ENCODE measurements at regions not wholly inside any gene's neighbourhood (a gene's known extent, or its start where the extent isn't known, plus 50 kb on each side); places are given as distances from the start of the nearest gene placed in this dataset.

DNA sequence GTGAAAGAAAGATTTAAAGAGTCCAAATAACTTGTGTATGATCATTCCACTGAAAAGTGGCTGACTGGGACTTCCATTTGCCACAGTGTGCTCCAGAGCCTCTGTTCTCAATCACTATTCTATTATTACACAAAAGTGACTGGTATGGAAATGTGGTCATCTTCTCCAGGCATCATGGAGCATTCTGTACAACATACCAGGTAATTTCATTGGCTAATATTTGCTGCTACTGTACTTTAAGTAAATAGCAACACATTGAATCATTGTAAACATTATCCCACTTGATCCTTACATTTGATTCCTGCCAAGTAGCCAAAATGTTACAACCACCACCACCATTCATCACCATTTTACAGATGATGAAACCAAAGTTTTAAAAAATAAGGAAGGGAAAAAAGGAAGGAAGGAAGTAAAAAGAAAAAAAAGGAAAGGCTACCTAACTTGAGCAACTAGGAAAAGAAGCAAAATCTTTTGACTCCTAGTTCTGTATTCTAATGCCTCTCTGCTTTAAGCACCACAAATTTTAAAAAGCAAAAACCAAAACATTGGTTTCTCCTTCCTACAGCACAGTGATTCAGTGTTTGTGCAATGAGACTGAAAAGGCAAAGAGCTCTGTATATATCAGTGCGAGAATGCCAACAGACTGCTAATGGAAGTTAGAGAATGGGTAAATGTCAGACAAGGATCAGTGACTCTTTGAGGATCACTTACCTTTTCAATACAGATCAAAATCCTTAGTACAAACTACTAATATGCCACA is 361.4 kb upstream of the PTBP2 start:
- DNase-seq (ENCODE audit: low read depth in 2 of 2): no peak

DNA sequence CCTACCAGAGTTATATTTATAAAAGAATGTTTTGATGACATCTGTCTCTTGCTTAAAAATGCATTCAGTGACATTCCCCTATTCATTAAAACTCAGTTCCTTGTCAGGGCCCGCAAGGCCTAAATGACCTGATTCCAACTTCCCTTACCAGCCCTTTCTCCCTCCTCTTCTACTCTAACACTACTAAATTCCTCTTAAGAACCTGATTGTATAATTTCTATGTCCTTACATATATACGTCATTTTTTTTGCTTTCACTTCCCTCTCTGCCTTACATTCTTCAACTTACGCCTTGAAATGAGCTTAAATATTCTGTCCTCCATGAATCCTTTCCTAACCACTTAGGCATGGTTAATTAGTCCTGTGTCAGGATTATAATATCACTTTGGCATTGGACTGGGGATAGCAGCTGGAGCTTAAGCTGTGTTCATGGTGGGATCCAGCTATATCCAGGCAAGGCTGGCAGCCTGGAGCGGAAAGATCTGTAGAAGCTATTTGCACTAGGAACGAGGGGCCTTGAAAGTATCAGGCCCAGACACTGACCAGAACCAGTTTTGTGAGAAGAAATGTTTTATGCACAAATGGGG is 360.2 kb upstream of the PTBP2 start:
- DNase-seq (ENCODE audit: low read depth in 2 of 2): no peak

DNA sequence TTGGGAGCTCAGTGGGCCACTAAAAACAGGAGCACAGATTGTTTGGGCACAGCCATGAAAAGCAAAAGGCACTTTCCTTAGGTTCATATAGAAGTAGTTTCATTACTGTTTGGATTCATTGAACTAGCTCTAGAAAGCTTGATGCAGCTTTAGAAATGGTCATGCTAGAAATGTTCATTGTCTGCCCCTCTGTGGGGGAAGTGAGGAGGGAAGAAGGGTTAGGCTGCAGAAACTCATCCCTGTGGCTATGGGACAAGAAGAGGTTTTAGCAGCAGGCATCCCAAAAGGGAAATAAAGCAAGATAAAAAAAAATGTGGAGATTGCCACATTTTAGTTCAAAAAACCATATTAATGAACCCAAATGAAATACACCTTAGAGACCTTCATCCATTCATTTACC is 359.6 kb upstream of the PTBP2 start:
- no peak for DNase-seq (ENCODE audit: low read depth in 2 of 2)

DNA sequence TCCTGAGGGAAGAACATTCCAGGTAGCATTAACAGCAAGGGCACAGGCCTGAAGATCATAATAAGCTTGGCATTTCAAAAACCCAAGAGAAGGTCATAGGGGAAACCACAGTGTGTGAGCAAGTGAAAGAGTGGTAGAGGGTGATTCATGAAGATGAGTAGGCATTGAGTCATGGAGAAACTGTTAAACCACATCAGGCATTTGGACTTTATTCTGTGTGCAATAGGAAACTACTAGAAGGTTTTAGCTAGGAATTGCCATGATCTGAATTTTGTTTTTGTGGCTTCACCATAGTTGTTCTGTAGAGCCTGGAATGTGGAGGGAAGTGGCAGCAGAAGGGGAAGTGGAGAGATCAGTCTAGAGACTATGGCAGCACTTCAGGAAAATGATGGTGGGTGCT is 359.0 kb upstream of the PTBP2 start:
- DNase-seq (ENCODE audit: low read depth in 2 of 2): peak; percentile 94

DNA sequence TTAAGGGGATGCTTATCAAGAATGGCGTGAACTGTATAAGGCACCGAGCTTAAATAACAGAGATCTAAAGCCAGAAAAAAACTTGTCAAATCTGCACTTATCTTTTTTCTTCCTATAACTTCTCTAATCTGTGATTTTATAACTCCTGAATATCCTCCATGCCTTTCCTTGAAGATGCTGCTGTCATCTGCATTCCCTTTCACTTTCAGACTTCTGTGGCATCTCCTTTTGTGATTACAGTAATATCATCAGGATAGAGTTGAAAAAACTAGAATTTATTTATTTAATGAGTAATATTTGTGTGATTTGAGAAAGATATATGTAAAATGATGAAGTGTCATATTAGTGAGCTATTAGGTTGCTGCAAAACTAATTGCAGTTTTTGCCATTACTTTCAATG is 357.8 kb upstream of the PTBP2 start:
- no peak for DNase-seq (ENCODE audit: low read depth in 2 of 2)

DNA sequence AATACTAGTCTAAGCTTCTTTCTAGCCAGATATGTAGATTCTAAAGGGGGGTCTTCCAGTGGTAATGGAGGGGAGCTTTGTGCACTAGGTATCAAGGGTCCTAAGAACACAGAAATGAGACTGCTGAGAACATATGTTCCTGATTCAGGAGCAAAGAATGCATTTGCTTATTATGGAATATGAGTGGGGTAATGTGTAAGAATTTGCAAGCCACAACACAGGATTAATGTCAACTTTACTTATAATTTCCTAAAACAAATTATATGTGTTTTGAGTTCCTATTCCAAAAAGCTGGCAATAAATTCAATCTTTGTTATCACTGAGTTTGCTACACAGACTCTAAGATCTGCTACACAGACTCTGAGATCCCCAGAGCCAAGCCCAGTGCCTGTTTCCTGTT is 357.0 kb upstream of the PTBP2 start:
- DNase-seq (ENCODE audit: low read depth in 2 of 2): peak in 1 of 2 experiments; percentile 57

DNA sequence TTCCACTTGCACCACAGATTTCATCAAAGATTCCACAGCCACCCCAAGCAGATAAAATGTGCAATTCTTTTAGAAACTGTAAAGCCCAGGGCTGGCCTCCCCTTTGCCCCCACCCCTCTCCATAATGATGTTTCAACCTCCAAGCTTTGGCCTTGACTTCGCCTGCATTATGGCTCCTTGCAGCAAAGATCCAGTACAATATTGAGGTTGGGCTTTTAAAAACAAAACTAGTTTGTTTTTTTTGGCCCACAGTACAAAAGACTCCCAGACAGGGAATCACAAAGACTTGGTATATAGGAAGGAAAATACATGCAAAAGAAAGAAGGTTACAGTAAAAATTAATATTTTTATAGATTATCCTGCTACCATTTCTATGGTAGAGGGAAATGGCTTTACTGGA is 356.5 kb upstream of the PTBP2 start:
- DNase-seq (ENCODE audit: low read depth in 2 of 2): no peak

DNA sequence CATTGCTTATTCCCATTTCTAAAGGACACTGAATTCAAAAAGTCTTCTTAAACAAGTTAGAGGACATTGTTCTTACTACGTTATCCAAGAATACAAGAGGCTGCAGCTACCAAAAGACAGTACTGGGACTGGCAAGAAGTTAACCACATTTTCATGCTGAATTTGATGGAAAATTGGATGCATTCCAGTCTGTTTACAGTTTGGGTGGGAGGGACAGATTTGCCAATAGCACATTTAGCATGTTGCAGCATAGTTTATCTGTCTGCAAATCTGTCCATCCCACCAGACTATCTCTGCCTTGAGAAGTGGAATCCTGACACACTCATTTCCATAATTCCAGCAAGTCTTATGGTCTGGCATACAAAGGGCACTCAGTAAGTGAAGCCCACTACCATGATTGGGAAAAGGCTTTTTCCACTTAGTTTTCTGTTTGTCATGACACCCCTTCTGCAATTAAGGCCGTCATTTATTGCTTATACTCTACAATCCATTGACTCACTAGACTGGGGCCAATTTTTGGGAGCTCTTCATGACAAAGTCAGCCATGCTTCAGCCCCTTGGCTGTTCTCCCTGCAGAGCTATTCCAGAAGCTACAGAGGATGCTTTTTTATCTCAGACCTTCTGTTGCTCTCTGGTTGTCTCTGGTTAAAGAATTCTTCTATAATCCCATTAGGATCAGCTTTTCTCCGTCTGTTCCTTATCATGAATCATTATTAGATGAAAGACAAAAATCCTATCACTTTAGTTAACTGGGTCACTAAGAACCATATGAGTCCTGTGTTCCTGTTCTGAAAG is 355.8 kb upstream of the PTBP2 start:
- DNase-seq (ENCODE audit: low read depth in 2 of 2): no peak

DNA sequence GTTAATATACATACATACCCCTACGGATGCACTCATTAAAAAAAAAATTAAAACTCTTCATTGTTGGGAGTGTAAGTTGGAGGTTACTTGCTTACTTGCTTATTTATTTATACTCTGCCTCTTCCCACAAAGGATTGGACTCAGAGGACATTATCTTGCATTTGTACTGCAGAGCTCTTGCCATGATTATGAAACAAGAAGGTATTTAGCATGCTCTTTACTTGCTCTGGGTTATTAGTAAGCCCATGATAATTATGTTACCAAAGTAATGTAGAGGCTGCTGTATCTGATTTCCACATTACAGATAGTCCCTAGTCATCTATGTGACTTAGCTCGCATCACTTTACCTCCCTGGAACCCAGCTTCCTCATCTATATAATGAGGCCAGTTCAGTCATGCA is 355.1 kb upstream of the PTBP2 start:
- no peak for DNase-seq (ENCODE audit: low read depth in 2 of 2)

DNA sequence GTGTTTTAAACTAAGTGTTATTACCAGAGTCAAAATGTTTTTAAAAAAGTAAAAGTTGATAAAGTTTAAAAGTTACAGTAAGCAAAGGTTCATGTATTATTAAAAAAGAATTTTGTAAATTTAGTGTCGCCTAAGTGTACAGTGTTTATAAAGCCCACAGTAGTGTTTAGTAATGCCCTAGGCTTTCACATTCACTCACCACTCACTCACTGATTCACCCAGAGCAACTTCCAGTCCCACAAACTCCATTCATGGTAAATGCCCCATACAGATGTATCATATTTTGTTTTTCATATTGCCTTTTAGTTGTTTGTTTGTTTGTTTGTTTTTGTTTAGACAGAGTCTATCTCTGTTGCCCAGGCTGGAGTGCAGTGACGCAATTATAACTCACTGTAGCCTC is 353.8 kb upstream of the PTBP2 start:
- DNase-seq (ENCODE audit: low read depth in 2 of 2): no peak

DNA sequence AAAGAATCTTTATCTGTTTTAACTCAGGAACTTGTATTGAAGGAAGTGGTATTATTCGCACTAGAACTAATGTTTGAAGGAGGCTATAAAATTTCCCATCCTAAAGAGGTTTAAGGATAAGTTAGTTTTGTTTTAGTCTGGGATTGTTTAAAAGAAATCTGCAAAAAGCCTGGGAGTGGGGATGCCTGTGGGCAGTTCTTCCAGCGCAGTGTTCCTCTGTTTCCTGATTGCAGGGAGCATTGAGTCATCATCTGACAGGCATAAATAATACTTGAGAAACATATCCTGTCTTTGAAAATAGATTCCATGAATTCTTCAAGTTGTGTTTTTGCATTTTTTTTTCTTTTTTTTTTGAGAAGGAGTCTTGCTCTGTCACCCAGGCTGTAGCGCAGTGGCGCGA is 350.8 kb upstream of the PTBP2 start:
- peak; percentile 88 to 90 for DNase-seq (ENCODE audit: low read depth in 2 of 2)

DNA sequence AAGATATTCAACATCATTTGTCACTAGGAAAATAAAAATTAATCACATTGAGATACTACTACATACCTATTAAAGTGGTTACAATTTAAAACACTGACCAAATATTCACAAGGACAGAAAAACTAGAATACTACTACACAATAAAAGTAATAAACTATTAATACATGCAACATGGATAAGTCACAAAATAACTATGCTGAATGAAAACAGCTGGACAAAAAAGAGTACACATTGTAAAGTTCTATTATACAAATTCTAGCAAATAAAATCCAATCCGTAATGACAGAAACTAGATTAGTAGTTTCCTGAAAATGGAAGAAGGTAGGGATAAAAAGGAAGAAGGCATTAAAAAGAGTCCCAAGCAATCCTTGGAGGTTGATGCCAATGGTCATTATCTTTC is 348.7 kb upstream of the PTBP2 start:
- no peak for DNase-seq (ENCODE audit: low read depth in 2 of 2)

DNA sequence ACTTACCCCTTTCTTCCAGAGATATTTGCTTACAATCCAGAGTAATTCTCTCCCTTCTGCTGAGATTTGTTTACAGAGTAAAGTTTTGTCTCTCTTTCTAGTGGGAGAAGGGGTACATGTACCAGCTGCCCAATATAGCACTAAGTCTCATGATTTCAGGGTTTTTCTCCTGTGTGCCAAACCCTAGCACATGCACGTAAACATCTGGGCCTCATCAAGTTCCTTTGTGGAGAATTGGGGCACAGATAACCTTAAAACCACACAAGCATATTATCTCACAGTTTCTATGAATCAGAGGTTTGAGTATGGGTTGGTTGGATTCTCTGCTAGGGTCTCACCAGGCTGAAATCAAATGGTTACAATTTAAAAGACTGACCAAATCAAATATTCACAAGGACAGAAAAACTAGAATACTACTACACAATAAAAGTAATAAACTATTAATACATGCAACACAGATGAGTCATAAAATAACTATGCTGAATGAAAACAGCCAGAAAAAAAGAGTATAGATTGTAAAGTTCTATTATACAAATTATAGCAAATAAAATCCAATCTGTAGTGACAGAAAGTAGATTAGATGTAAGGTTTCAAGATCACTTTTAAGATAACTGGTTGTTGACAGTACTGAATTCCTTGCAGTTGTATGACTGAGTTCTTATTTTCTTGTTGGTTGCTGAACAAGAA is 347.4 kb upstream of the PTBP2 start:
- DNase-seq (ENCODE audit: low read depth in 2 of 2): no peak

DNA sequence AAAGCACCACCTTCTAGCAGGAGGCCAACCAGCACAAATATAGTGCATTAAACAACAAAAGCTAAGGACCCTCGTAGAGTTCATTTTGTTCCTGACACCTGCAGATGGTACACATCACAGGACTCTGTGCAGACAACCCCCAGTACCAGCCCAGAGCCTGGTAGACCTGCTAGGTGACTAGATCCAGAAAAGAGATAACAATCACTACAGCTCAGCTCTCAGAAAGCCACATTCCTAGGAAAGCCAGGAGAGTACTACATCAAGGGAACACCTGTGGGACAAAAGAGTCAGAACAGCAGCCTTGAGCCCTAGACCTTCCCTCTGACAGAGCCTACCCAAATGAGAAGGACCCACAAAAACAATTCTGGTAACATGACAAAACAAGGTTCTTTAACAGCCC is 344.7 kb upstream of the PTBP2 start:
- DNase-seq (ENCODE audit: low read depth in 2 of 2): no peak

DNA sequence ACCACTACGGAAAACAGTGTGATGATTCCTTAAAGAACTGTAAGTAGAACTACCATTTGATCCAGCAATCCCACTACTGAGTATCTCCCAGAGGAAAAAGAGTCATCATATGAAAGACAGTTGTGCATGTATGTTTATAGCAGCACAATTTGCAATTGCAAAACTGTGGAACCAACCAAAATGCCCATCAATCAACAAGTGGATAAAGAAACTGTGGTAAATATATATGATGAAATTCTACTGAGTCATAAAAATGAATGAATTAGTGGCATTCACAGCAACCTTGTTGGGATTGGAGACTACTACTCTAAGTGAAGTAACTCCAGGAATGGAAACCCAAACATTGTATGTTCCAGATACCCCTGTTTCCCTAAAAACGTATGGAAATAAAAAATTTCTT is 337.0 kb upstream of the PTBP2 start:
- no peak for DNase-seq (ENCODE audit: low read depth in 2 of 2)

DNA sequence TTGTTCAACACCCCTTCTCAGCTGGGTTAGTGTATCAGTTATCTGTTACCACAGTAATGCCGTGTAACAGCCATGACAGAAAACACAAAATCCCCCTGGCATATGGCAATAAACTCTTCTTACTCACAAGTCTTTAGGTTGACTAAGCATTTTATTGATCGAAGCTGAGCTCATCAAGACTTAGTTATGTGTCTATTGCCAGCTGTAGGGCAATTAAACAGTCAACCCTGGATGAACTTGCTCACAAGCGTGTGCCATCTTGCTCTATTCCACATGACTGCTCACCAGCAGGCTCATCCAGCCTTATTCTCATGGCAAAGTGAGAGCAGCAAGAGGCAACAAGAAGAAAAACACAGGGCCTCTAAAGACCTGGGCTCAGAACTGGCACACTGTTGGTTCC is 333.8 kb upstream of the PTBP2 start:
- no peak for DNase-seq (ENCODE audit: low read depth in 2 of 2)

DNA sequence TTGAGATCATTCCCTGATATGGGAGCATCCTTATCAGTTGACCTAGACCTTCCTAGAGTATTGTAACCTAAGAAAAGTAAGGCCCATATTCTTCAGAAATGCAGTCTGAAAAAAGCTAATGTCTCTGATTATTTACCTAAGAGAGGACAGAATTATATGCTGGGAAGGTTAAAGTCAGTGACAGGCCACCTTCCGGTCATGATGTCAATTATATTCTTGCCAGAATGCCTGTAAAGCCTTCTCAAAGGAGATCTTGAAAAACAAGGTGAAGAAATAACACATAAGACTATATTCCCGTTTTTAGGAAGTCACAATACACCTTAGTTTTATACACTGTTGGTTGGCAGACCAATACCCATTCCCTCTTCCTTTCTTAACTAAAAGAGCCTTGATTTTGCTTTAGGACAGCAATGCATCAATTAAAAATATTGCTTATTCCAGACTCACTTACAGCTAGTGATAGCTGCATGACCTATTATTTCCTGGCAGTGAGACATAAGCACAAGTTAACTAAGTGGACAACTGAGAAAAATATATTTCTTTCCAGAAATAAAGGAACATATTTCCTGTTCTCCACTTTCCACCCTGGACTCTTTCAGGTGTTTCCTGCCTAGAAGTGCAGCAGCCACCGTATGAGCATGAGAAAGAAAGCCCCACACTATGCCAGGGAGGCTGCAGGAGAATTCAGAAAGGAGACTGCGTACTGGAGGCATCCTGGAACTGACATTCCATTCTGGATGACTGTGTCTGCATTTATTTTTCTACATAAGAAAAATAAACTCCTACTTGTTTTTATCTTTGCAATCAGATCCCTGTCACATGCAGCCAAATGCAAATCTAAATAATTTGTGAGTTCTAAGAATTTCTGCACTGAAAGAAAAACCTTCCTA is 332.9 kb upstream of the PTBP2 start:
- DNase-seq (ENCODE audit: low read depth in 2 of 2): no peak

DNA sequence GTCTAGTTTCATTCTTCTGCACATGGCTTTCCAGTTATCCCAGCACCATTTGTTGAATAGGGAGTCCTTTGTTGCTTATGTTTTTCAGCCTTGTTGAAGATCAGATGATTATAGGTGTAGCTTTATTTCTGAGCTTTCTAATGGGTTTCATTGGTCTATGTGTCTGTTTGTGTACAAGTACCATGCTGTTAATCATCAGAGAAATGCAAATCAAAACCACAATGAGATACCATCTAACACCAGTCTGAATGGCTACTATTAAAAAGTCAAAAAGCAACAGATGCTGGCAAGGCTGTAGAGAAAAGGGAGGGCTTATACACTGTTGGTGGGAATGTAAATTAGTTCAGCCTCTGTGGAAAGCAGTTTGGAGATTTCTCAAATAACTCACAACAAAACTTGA is 321.5 kb upstream of the PTBP2 start:
- no peak for DNase-seq (ENCODE audit: low read depth in 2 of 2)

DNA sequence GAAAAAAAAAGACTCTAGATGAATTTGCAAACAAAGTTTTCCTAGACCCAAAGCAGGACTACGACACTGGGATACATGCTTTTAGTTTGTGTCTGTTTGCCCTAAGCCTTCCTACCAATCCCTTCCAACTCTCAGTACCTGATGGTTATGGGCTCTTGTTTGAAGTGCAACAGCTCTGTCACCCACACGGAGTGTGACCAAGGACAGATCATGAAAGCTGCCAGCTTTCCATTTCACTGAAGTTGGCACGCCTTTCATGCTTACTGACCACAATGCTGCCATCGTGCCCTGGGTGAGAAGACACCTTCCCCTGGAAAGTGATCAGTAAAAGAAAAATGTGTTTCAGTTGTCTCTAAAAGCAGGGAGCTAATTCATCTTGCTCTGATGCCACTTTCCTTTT is 312.5 kb upstream of the PTBP2 start:
- DNase-seq (ENCODE audit: low read depth in 2 of 2): no peak

DNA sequence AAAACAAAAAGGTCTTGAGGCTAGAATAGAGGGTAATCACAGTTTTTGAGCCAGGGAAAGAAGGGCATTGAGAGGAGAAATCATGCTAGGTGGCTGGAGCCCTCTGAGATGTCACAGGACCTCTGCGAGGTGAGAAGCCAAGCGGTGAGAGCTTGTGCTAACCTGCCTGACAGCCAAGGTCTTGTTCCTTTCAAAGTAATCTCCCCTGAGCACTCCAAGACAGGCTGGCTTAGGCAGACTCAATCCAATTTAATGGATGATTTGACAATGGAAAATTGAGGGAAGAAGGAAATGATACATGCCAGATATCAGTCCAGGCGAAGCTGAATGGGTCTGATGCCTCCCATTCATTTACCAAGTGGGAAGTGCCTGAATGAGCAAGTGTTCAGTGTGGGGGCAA is 311.9 kb upstream of the PTBP2 start:
- DNase-seq (ENCODE audit: low read depth in 2 of 2): no peak

DNA sequence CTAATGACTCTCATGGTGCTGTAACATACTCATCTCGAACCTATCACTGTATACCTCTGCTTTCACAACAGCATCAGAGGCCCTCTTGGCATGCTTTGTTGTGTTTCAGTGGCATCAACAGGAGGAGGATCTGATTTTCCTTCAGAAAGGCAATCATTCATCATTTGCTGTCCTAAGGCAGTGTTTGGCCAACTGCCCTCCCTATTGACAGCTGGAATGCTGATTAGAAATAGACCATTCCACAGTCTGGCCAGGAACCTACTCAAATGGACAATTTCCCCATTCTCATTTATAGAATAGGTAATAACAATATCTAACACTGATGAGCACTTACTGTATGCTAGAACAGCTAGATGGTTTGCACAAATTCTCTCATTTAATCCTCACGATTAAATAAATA is 310.6 kb upstream of the PTBP2 start:
- no peak for DNase-seq (ENCODE audit: low read depth in 2 of 2)

DNA sequence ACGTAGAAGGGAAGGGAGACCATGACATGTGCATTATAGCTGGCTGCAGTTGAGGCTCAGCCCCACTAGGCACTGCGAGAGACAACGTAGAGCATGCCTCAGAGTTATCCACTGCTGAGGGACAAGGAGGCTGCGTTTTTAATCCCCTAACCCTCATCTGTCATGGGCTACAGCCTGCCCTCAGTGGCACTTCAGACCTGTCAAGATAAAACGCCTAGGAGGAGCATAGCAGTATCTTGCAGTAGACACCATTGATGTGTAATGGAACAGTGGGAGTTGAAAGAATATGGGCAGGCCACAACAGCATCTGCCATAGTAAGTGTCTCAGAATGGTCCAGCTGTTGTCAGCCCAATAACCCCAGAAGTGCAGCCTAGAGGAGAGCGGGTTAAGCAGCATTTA is 307.0 kb upstream of the PTBP2 start:
- no peak for DNase-seq (ENCODE audit: low read depth in 2 of 2)

Measured in fibroblast of skin of left biceps (primary cell).